ENCODE measurements at regions not wholly inside any gene's neighbourhood (a gene's known extent, or its start where the extent isn't known, plus 50 kb on each side); places are given as distances from the start of the nearest gene placed in this dataset.

GRCh38 chr6:139538366-139538765 lies 163.9 kb upstream of the CITED2 start:
- TF ChIP-seq ZNF274 (IDR thresholded peaks at IDR 0.05; ENCODE audit: low read depth, low read length) (no peak), YY1 (IDR thresholded peaks at IDR 0.05; ENCODE audit: insufficient read depth, insufficient read length) (no peak), SUZ12 (IDR thresholded peaks at IDR 0.05; ENCODE audit: extremely low read depth, insufficient read depth, insufficient read length) (no peak)
